Activated T-helper 1 cell treated with anti-CD3 and anti-CD28 coated beads, Interleukin-12 subunit alpha, Interleukin-12 subunit beta, Interleukin-2, Interleukin-4 antibody, amounts not matched to agents 30 ng/mL and 10 ng/mL and 1 ng/mL, durations not matched to agents 14 hours and 24 hours and 36 hours (primary cell): ENCODE measurements at regions not wholly inside any gene's neighbourhood (a gene's known extent, or its start where the extent isn't known, plus 50 kb on each side); places are given as distances from the start of the nearest gene placed in this dataset.
"Not testable (repeated sequence)": the region's sequence is repeated elsewhere in the genome, so short reads cannot be mapped to it uniquely, and the experiment has no call there.

ENCODE experiments used
- DNase-seq: peaks from one replicate; pipeline ENCODE4 v3.0.0; 2021; ENCODE audit warnings: low spot score
- H3K27ac Mint-ChIP-seq: one replicate; pipeline ENCODE4 v1.8.0; 2021; ENCODE audit warnings: mild to moderate bottlenecking, mixed read lengths
- H3K27me3 Mint-ChIP-seq: one replicate; pipeline ENCODE4 v1.8.0; 2022; ENCODE audit warnings: mild to moderate bottlenecking, moderate library complexity, mixed read lengths; ENCODE audit not compliant: insufficient read depth
- H3K36me3 Mint-ChIP-seq: one replicate; pipeline ENCODE4 v1.8.0; 2021; ENCODE audit warnings: low read depth, mixed read lengths
- H3K4me1 Mint-ChIP-seq: one replicate; pipeline ENCODE4 v1.8.0; 2021; ENCODE audit warnings: low read depth, mixed read lengths
- H3K4me3 Mint-ChIP-seq: one replicate; pipeline ENCODE4 v1.8.0; 2021; ENCODE audit warnings: mild to moderate bottlenecking, moderate library complexity, mixed read lengths
- H3K9me3 Mint-ChIP-seq: one replicate; pipeline ENCODE4 v1.8.0; 2021; ENCODE audit warnings: mixed read lengths
- intact Hi-C: fragments of 100-400 bp; cut with micrococcal nuclease; formaldehyde crosslinking; loops from one replicate; pipeline ENCODE4 v1.15.1; 2024

DNA sequence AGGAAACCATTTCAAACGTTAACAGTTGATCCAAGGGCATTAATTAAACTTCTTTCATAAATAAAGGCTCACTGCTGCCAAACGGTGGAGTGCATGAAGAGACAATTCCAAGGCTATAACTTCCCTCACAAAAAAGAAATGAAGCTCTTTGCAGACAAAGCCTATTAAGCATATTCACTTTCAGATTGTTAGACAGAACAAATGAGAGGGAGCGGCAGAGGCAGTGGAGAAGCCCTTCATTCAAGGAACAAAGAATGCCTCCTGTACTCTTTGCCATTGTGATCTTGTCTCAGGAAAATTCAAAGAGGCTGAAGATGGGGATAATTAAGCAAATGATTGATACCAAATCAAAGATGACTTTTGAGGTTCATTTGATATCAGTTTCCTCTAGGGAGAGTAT, 370.5 kb upstream of the FAT1 start:
- DNase-seq = no peak
- intact Hi-C loops = no loop called here
- Mint-ChIP-seq H3K36me3 (no peaks in the 10 kb centered on the region), H3K27me3 (no peaks in the 10 kb centered on the region), H3K27ac (no peak overlapping the region), H3K4me3 (no peak overlapping the region), H3K9me3 (peaks cover 12% of the 10 kb centered on the region), H3K4me1 (no peaks in the 10 kb centered on the region)

DNA sequence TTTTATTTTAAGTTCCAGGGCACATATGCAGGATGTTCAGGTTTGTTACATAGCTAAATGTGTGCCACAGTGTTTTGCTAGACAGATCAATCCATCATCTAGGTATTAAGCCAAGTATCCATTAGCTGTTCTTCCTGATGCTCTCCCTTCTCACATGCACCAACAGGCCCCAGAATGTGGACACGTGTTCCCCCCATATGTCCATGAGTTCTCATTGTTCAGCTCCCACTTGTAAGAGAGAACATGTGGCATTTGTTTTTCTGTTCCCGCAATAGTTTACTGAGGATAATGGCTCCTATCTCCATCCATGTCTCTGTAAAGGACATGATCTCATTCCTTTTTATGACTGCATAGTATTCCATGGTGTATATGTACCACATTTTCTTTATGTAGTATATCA, 374.8 kb upstream of the FAT1 start:
- H3K36me3 Mint-ChIP-seq = no peaks in the 10 kb centered on the region
- no peak for DNase-seq
- H3K4me3 Mint-ChIP-seq = no peak overlapping the region
- no peak overlapping the region for H3K27ac Mint-ChIP-seq
- H3K4me1 Mint-ChIP-seq = no peaks in the 10 kb centered on the region
- H3K9me3 Mint-ChIP-seq = peaks cover 17% of the 10 kb centered on the region
- H3K27me3 Mint-ChIP-seq = no peaks in the 10 kb centered on the region
- intact Hi-C loops = no loop called here

DNA sequence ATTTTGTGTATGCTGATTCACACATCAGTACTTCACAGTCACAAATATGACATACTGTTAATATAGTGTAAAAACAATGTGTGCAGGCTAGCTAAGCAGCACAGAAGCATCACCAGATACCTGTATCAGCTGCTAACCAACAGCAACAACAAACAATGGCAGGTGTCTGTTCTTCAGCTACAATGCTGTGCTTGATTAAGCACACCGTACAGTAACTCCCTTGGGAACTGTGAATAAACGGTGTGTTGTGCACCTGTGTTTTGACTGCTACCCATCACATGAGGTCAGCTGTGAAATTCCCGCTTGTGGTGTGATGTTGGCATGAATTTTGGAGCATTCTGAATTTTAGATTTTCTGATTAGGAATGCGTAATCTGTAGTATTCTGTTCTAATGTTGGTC, 379.7 kb upstream of the FAT1 start:
- no peak for DNase-seq
- no peaks in the 10 kb centered on the region for H3K36me3 Mint-ChIP-seq
- intact Hi-C loops = no loop called here
- no peak overlapping the region for H3K4me3 Mint-ChIP-seq
- H3K27me3 Mint-ChIP-seq = no peaks in the 10 kb centered on the region
- H3K4me1 Mint-ChIP-seq = no peaks in the 10 kb centered on the region
- peaks cover 7% of the 10 kb centered on the region for H3K9me3 Mint-ChIP-seq
- no peak overlapping the region for H3K27ac Mint-ChIP-seq

DNA sequence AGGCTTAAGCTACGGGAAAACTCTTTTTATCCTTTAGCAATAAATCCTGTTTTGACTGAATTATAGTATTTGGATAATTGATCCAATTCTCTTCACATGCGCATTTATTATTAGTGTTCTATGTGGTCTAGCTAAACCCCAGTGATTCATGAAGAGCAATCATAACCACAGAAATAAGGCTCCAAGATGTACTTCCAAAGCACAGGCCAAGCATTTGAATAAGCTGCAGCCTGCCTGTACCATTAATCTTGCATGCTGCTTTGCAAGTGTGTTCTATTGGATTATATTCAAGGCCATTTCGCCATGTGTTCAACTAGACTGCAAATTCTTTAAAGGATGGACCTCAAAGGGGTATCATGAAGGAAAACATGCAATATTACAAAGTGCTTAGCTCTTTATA, 385.2 kb upstream of the FAT1 start:
- DNase-seq = no peak
- Mint-ChIP-seq H3K27me3 (no peaks in the 10 kb centered on the region), H3K9me3 (peaks cover 8% of the 10 kb centered on the region), H3K4me3 (no peak overlapping the region), H3K4me1 (no peaks in the 10 kb centered on the region), H3K27ac (no peak overlapping the region), H3K36me3 (no peaks in the 10 kb centered on the region)
- intact Hi-C loops = no loop called here

DNA sequence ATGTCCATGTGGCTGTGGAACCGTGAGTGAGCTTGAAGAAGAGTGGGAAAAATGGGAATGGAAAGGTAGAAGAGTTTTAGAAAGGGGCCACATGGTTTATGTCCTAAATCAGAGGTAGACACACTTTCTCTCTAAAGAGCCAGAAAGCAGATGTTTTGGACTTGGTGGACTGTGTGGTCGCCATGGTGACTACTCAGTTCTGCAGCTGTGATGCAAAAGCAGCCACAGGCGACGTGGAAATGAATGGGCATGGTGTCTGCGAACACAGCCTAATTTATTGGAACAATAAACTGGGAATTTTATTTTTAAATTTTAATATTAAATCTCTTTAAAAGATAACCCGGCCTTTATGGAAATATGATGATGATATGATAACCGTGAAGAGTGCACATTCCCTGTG, 386.0 kb upstream of the FAT1 start:
- peaks cover 8% of the 10 kb centered on the region for H3K9me3 Mint-ChIP-seq
- no peak overlapping the region for H3K4me3 Mint-ChIP-seq
- no peak for DNase-seq
- intact Hi-C loops = no loop called here
- H3K27me3 Mint-ChIP-seq = no peaks in the 10 kb centered on the region
- H3K27ac Mint-ChIP-seq = no peak overlapping the region
- H3K4me1 Mint-ChIP-seq = no peaks in the 10 kb centered on the region
- no peaks in the 10 kb centered on the region for H3K36me3 Mint-ChIP-seq

DNA sequence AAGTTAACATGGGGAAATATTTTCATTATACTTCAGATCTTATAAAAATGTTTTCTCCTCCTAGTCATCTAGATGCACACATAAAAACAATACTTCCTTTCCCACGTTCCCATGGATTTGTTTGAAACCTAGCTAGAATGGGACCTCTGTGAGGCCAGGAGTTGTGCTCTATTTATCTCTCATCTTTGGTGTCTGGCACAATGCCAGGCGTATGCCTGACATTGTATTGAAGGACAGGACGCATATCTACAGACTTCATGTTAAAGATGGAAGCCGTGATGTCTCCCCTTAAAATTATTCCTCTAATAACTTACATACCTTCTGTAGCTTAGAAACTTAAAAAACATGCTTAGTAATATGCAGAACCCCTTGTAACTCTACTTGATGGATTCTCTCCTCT, 394.5 kb upstream of the FAT1 start:
- H3K27ac Mint-ChIP-seq = no peak overlapping the region
- intact Hi-C loops = no loop called here
- H3K36me3 Mint-ChIP-seq = no peaks in the 10 kb centered on the region
- no peaks in the 10 kb centered on the region for H3K27me3 Mint-ChIP-seq
- peaks cover 21% of the 10 kb centered on the region for H3K9me3 Mint-ChIP-seq
- H3K4me3 Mint-ChIP-seq = no peak overlapping the region
- no peaks in the 10 kb centered on the region for H3K4me1 Mint-ChIP-seq
- no peak for DNase-seq

DNA sequence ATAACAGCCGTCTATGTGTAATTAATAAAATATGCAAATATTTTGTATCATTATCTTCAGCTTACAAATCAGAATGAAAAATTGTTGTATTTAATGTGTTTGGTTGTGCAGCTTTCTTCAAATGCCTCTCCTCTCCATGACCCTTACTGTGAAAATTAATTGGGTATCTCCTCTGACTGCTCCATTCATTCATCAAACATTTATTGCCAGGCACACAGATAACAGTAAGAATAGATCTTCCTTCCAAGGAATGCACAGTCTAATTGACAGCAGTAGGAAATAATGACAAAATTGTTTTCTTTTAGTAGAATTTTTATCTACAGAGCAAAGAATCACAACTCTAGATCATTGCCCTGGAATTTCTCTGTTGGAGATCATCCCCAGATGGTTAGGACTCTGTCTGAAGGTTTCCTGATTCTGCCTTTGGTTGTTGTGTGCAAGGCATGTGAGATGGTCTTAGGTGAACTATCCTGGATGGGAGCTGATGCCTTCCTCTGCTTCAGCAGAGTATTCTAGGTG, 395.0 kb upstream of the FAT1 start:
- DNase-seq = no peak
- Mint-ChIP-seq H3K4me3 (no peak overlapping the region), H3K27ac (no peak overlapping the region), H3K9me3 (peaks cover 16% of the 10 kb centered on the region), H3K4me1 (no peaks in the 10 kb centered on the region), H3K27me3 (no peaks in the 10 kb centered on the region), H3K36me3 (no peaks in the 10 kb centered on the region)
- intact Hi-C loops = no loop called here

DNA sequence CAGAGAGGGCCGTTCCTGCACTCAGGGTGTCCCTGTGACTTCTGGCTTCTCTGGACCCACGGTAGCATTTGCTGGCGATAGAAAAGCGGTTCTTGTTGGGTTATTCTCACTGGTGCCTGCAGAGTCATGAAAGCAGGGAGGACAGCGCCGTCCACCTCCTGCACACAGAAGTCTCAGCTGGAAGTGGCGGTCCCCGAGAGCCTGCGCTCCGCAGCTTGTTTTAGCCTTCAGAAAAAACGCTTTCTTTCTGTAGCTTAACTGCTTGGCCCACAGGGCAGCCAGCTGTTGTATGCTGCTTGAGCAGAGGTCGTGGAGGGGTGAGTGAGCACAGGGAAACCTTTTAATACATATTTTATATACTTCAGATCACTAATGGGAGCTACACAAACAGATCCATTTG, 400.7 kb upstream of the FAT1 start:
- Mint-ChIP-seq H3K27ac (no peak overlapping the region), H3K4me3 (no peak overlapping the region), H3K4me1 (no peaks in the 10 kb centered on the region), H3K36me3 (no peaks in the 10 kb centered on the region), H3K9me3 (peaks cover 17% of the 10 kb centered on the region), H3K27me3 (no peaks in the 10 kb centered on the region)
- intact Hi-C loops = no loop called here
- no peak for DNase-seq

DNA sequence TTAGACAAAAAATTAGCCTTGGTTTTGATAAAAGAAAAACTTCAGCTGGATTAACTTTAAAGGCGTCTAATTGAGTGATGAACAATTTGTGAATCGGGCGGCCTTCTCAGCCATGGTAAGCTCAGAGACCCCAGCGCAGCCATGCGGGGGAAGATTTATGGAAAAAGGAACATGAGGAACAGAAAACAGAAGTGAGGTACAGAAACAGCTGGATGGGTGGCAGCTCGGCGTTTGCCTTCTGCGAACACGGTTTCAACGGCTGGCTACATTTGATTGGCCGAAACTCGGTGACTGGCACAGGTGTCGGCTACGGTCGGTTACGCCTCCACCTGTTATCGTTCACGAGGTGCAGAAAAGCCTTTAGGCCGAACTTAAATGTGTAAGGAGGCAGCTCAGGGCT, 401.4 kb upstream of the FAT1 start:
- H3K36me3 Mint-ChIP-seq = no peaks in the 10 kb centered on the region
- H3K4me1 Mint-ChIP-seq = no peaks in the 10 kb centered on the region
- no peaks in the 10 kb centered on the region for H3K27me3 Mint-ChIP-seq
- no peak overlapping the region for H3K4me3 Mint-ChIP-seq
- intact Hi-C loops = no loop called here
- H3K9me3 Mint-ChIP-seq = peaks cover 18% of the 10 kb centered on the region
- no peak overlapping the region for H3K27ac Mint-ChIP-seq
- no peak for DNase-seq

DNA sequence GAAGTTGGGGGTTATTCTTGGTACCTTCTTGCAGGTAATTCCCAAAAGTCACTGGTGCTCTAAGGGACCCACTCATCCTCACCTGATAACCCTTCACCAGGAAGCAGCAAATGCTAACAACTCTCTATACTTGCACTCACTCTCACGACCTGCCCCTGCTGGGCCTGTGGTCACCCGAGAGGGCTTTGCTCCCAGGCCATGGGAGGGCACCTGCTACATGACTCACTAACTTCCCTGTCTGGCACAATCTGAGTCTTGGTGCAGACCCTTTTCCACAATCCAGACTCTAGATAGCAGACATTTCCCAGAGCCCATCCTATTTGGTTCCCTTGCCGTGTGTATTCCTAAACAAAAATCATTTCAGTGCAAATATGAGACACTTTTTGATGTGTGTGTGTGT, 403.8 kb upstream of the FAT1 start:
- Mint-ChIP-seq H3K4me1 (no peaks in the 10 kb centered on the region), H3K36me3 (no peaks in the 10 kb centered on the region)
- intact Hi-C loops = no loop called here

DNA sequence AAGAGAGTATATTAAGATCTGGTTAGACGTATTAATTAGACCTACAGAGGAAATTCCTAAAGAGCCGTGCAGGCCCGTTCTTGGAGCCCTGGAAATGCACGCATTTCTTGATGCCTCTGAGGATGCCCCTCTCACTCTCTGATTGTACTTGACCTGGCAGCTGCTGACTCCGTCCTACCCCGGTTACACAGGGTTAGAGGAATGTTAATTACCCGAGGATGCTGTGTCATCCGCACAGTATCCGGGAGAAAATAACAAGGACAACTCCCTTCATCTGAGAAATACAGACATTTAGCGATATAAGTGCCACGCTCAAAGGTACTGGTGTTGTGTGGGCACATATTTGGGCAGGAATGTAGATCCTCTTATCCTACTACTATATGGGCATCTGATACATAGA, 404.6 kb upstream of the FAT1 start:
- Mint-ChIP-seq H3K4me3 (no peak overlapping the region), H3K36me3 (no peaks in the 10 kb centered on the region)

More for the DNA sequence above, 403.8 kb upstream of the FAT1 start:
- H3K27ac Mint-ChIP-seq = no peak overlapping the region
- no peak for DNase-seq
- H3K9me3 Mint-ChIP-seq = peaks cover 11% of the 10 kb centered on the region
- no peaks in the 10 kb centered on the region for H3K27me3 Mint-ChIP-seq
- no peak overlapping the region for H3K4me3 Mint-ChIP-seq

DNA sequence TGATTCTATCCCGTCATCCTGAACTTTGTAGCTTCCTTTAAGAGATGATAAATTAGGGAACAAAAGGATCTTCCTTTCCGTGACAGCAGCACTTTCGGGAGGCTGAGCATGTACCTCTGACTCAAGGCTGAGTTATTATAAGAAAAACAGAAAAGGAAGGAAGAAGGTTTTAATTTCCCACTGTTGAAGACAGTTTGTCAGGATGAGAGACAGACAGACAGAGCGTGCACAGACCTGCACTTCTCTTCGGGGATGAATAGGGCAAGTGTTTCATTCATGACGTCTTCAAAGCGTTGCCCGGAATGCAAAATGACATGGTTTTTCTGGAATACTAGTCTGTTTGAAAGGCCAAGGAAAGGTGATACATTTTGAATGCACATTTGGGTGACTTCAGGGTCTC, 405.3 kb upstream of the FAT1 start:
- Mint-ChIP-seq H3K4me3 (no peak overlapping the region), H3K9me3 (peaks cover 14% of the 10 kb centered on the region), H3K4me1 (no peaks in the 10 kb centered on the region), H3K27me3 (no peaks in the 10 kb centered on the region), H3K27ac (no peak overlapping the region), H3K36me3 (no peaks in the 10 kb centered on the region)
- intact Hi-C loops = no loop called here
- no peak for DNase-seq

More for the DNA sequence above, 404.6 kb upstream of the FAT1 start:
- no peak for DNase-seq
- H3K27me3 Mint-ChIP-seq = no peaks in the 10 kb centered on the region
- intact Hi-C loops = no loop called here
- H3K27ac Mint-ChIP-seq = no peak overlapping the region
- H3K9me3 Mint-ChIP-seq = peaks cover 14% of the 10 kb centered on the region
- no peaks in the 10 kb centered on the region for H3K4me1 Mint-ChIP-seq

DNA sequence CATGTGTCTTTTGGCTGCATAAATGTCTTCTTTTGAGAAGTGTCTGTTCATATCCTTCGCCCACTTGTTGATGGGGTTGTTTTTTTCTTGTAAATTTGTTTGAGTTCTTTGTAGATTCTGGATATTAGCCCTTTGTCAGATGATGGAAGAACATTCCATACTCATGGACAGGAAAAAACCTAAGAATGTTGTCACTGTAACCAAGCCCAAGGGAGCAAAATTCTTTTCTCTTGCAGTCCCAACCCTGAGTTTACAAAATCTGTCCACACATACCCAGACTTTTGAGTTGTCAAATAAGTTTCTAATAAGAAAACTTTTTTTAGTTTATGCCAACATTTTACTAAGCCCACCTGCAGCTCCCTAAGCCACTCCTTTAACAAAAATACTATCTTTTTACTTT, 408.2 kb upstream of the FAT1 start:
- peaks cover 17% of the 10 kb centered on the region for H3K9me3 Mint-ChIP-seq
- DNase-seq, intact Hi-C loops, H3K27me3 Mint-ChIP-seq, H3K4me1 Mint-ChIP-seq, H3K4me3 Mint-ChIP-seq, H3K36me3 Mint-ChIP-seq, H3K27ac Mint-ChIP-seq: not testable (repeated sequence)

DNA sequence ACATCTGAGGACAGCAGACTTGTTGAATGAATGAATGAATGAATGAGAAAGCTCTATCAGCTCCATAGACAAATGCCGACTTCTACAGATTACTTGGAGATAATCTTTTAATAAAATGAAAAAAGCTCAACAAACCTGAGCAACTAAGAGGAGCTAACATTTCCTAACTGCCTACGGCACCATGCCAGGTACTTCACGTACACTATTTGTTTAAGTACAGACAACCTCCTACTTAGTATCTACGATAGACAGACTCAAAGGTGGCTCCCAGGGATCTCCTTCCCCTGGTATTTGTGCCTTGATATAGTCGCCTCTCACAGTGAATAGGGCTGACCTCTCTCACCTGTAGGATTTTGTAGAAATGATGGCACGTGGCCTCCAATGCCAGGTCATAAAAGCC, 412.2 kb upstream of the FAT1 start:
- DNase-seq = no peak
- Mint-ChIP-seq H3K4me3 (no peak overlapping the region), H3K27me3 (no peaks in the 10 kb centered on the region), H3K9me3 (peaks cover 14% of the 10 kb centered on the region), H3K4me1 (no peaks in the 10 kb centered on the region), H3K27ac (no peak overlapping the region), H3K36me3 (no peaks in the 10 kb centered on the region)
- intact Hi-C loops = no loop called here
